Body of pancreas (tissue), 4 donors: ENCODE measurements at regions not wholly inside any gene's neighbourhood (a gene's known extent, or its start where the extent isn't known, plus 50 kb on each side); places are given as distances from the start of the nearest gene placed in this dataset.

Source experiments
- ATAC-seq: fragments of 150-250 bp; one replicate; pipeline ENCODE4 v1.9.1; 2016
- DNase-seq, 4 donors: peaks; one replicate each; pipeline ENCODE4 v3.0.0-alpha.2; 2019
- H3K27ac ChIP-seq, 4 donors: fragments of 200-600 bp; sonication (generic); 1 replicate in 3 of 4; 2 replicates in 1 of 4; pipeline versions ENCODE4 v1.5.1 to v1.6.1; 2016 to 2019; ENCODE audit warnings: mild to moderate bottlenecking in 1 of 4, mixed read lengths in 1 of 4, moderate library complexity in 1 of 4
- H3K27me3 ChIP-seq, 2 donors: fragments of 200-600 bp; sonication (generic); one replicate each; pipeline ENCODE4 v1.6.0; 2016; ENCODE audit warnings: mild to moderate bottlenecking in 1 of 2
- H3K36me3 ChIP-seq, 2 donors: fragments of 200-600 bp; sonication (generic); replicated peaks in 1 of 2; 2 replicates each; pipeline ENCODE4 v1.5.1; 2016; ENCODE audit warnings: low read depth in 2 of 2; ENCODE audit not compliant: insufficient read depth in 1 of 2
- H3K4me1 ChIP-seq: fragments of 200-600 bp; sonication (generic); one replicate; pipeline ENCODE4 v1.6.0; 2016
- H3K4me3 ChIP-seq, 2 donors: fragments of 200-600 bp; sonication (generic); 1 replicate in 1 of 2; 2 replicates in 1 of 2; pipeline ENCODE4 v1.5.1; 2016 to 2019
- H3K9me3 ChIP-seq, 3 donors: fragments of 200-600 bp; sonication (generic); 1 replicate in 2 of 3; 2 replicates in 1 of 3; pipeline ENCODE4 v1.5.1; 2016
- CTCF ChIP-seq, 7 experiments: fragments of 450-650 bp in 4 of 7; fragments of 200-600 bp in 3 of 7; sonication (generic) in 3 of 7; IDR thresholded peaks; one replicate each; pipeline ENCODE4 v1.5.1; 2016 to 2019; ENCODE audit warnings: antibody characterized with exemption in 7 of 7
- POLR2A ChIP-seq, 3 donors: fragments of 450-650 bp; IDR thresholded peaks; one replicate each; pipeline ENCODE4 v1.6.1; 2016; ENCODE audit warnings: antibody characterized with exemption in 3 of 3, mild to moderate bottlenecking in 2 of 3
- whole genome bisulfite sequencing, 2 donors: methylation state at CpG; one replicate each; pipeline ENCODE4 v1.1.5; 2017; 5-methylcytosine and 5-hydroxymethylcytosine counted together
- intact Hi-C: fragments of 100-400 bp; cut with DNase I; formaldehyde crosslinking; loops from one replicate; pipeline ENCODE4 v1.15.1; 2023

GRCh38 chrX:63402106-63402505, 51.0 kb upstream of the SPIN4 start:
- Histone ChIP-seq H3K27me3 (no peaks in the 10 kb centered on the region), H3K4me1 (no peaks in the 10 kb centered on the region), H3K9me3 (no peaks in the 10 kb centered on the region), H3K36me3 (no peaks in the 10 kb centered on the region), H3K27ac (no peak overlapping the region), H3K4me3 (no peak overlapping the region)
- 97 to 100% methylated on average over 2 of the region's 2 CpGs for WGBS, 2 donors
- ATAC-seq (no peak), DNase-seq (no peak)
- intact Hi-C loops = no loop called here
- TF ChIP-seq POLR2A (IDR thresholded peaks at IDR 0.05) (no peak), CTCF (IDR thresholded peaks at IDR 0.05) (no peak)
